ENCODE measurements at regions not wholly inside any gene's neighbourhood (a gene's known extent, or its start where the extent isn't known, plus 50 kb on each side); places are given as distances from the start of the nearest gene placed in this dataset.

DNA sequence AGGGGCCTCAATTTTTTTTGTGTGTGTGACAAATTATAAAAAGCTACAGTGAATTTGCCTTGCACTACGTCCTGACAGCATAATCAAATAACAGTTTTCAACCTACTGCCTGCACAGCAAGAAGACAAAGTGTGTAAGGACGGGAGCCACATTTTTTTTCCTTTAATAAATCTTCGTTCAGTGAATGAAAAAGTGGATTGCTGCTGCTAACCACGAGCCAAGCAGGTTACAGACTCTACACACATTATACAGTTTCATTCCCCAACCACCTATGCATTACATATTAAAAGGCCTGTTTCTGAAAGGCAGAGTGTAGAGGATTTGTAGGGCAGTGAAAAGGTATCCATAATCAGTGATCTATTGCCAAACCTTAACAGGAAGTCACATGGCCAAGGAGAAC lies 570.0 kb upstream of the BTBD3 start:
- Histone ChIP-seq H3K4me3 (no peak overlapping the region), H3K36me3 (ENCODE audit: insufficient read depth) (no peaks in the 10 kb centered on the region), H3K27me3 (ENCODE audit: insufficient read depth) (no peaks in the 10 kb centered on the region), H3K79me2 (replicated peaks; ENCODE audit: insufficient read depth) (no peaks in the 10 kb centered on the region), H3K27ac (ENCODE audit: low read depth) (no peak overlapping the region), H2AFZ (0 out of 2 replicates have a peak overlapping the region, but pooled peaks have one; percentile 57), H4K20me1 (replicated peaks; ENCODE audit: insufficient read depth) (no peaks in the 10 kb centered on the region), H3K4me2 (no peak overlapping the region), H3K9me2 (ENCODE audit: insufficient read depth) (peaks cover 10% of the 10 kb centered on the region), H3K4me1 (ENCODE audit: insufficient read depth) (peaks cover 15% of the 10 kb centered on the region; the same call in 1 of the 2 replicates), H3F3A (replicated peaks; ENCODE audit: low read depth) (no peaks in the 10 kb centered on the region)
- DNase-seq (ENCODE audit: low spot score) (no peak), ATAC-seq (no peak)
- peaks cover 4% of the 10 kb centered on the region; the same call in 1 of the 3 replicates for H3K36me3 Mint-ChIP-seq (ENCODE audit: low read depth)
- peaks cover 17% of the 10 kb centered on the region for H3K4me1 Mint-ChIP-seq
- H3K4me3 Mint-ChIP-seq: no peak overlapping the region
- H3K27me3 Mint-ChIP-seq (ENCODE audit: insufficient read depth, low read depth, poor library complexity): peaks cover 4% of the 10 kb centered on the region
- peaks cover 4% of the 10 kb centered on the region for H3K9me3 Mint-ChIP-seq
- no peak for TF ChIP-seq JUNB (IDR thresholded peaks at IDR 0.05; ENCODE audit: unreplicated experiment)
- TF ChIP-seq, protein P1, sequence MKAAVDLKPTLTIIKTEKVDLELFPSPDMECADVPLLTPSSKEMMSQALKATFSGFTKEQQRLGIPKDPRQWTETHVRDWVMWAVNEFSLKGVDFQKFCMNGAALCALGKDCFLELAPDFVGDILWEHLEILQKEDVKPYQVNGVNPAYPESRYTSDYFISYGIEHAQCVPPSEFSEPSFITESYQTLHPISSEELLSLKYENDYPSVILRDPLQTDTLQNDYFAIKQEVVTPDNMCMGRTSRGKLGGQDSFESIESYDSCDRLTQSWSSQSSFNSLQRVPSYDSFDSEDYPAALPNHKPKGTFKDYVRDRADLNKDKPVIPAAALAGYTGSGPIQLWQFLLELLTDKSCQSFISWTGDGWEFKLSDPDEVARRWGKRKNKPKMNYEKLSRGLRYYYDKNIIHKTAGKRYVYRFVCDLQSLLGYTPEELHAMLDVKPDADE (IDR thresholded peaks at IDR 0.05): no peak
- no peak overlapping the region for H3K27ac Mint-ChIP-seq

DNA sequence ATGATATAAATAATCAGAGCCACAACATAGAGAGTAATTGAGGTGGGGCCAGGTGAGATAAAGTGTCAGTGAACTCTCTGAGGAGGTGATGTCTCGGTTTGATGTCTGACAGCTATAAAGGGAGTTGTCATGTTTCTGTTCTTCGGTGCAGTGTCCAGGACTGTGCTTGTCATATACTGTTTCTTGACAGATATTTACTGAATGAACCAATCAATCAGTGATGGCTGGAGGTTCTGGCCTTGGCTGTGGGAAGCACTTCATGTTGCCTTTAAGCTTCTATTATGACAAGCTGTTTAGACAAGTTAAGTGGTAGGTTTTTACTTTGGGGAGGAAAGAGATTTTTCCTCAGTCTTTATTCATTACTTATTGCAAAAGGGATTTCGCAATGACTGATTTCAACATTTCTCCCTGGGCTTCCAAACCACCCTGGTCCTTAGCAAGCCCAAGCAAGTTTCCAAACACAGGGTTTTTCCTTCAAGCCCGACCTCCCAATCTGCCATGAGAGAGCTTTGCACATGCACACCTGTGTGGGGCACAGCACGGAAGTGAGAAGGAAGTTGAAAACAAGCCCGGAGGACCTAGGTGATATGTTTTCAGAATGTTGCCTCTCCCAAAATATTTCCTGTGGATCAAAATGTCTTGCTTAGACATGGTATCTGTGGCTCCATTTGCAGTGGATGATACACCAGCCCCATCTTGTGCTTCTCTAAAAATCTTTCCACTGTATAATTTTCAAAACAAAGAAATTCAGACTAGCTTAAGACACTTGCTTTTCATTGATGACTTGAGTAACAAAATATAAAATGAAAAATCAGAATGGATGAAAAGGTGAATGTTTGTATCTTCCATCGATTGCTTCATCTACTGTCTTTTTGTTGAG lies 567.3 kb upstream of the BTBD3 start:
- Histone ChIP-seq H3K79me2 (replicated peaks; ENCODE audit: insufficient read depth) (no peaks in the 10 kb centered on the region), H3K4me3 (no peak overlapping the region), H3K4me2 (no peak overlapping the region), H4K20me1 (replicated peaks; ENCODE audit: insufficient read depth) (no peaks in the 10 kb centered on the region), H2AFZ (peak overlapping the region; percentile 68; the same call in 1 of the 2 replicates), H3K9me2 (ENCODE audit: insufficient read depth) (peaks cover 16% of the 10 kb centered on the region), H3K27me3 (ENCODE audit: insufficient read depth) (no peaks in the 10 kb centered on the region), H3K36me3 (ENCODE audit: insufficient read depth) (no peaks in the 10 kb centered on the region), H3K27ac (ENCODE audit: low read depth) (no peak overlapping the region), H3K4me1 (ENCODE audit: insufficient read depth) (peaks cover 15% of the 10 kb centered on the region; the same call in 1 of the 2 replicates), H3F3A (replicated peaks; ENCODE audit: low read depth) (no peaks in the 10 kb centered on the region)
- Mint-ChIP-seq H3K27ac (no peak overlapping the region), H3K36me3 (ENCODE audit: low read depth) (peaks cover 4% of the 10 kb centered on the region; the same call in 1 of the 3 replicates), H3K4me3 (no peak overlapping the region), H3K4me1 (peaks cover 18% of the 10 kb centered on the region), H3K27me3 (ENCODE audit: insufficient read depth, low read depth, poor library complexity) (peaks cover 4% of the 10 kb centered on the region), H3K9me3 (peaks cover 4% of the 10 kb centered on the region)
- DNase-seq (ENCODE audit: low spot score) (no peak), ATAC-seq (no peak)
- TF ChIP-seq, protein P2, sequence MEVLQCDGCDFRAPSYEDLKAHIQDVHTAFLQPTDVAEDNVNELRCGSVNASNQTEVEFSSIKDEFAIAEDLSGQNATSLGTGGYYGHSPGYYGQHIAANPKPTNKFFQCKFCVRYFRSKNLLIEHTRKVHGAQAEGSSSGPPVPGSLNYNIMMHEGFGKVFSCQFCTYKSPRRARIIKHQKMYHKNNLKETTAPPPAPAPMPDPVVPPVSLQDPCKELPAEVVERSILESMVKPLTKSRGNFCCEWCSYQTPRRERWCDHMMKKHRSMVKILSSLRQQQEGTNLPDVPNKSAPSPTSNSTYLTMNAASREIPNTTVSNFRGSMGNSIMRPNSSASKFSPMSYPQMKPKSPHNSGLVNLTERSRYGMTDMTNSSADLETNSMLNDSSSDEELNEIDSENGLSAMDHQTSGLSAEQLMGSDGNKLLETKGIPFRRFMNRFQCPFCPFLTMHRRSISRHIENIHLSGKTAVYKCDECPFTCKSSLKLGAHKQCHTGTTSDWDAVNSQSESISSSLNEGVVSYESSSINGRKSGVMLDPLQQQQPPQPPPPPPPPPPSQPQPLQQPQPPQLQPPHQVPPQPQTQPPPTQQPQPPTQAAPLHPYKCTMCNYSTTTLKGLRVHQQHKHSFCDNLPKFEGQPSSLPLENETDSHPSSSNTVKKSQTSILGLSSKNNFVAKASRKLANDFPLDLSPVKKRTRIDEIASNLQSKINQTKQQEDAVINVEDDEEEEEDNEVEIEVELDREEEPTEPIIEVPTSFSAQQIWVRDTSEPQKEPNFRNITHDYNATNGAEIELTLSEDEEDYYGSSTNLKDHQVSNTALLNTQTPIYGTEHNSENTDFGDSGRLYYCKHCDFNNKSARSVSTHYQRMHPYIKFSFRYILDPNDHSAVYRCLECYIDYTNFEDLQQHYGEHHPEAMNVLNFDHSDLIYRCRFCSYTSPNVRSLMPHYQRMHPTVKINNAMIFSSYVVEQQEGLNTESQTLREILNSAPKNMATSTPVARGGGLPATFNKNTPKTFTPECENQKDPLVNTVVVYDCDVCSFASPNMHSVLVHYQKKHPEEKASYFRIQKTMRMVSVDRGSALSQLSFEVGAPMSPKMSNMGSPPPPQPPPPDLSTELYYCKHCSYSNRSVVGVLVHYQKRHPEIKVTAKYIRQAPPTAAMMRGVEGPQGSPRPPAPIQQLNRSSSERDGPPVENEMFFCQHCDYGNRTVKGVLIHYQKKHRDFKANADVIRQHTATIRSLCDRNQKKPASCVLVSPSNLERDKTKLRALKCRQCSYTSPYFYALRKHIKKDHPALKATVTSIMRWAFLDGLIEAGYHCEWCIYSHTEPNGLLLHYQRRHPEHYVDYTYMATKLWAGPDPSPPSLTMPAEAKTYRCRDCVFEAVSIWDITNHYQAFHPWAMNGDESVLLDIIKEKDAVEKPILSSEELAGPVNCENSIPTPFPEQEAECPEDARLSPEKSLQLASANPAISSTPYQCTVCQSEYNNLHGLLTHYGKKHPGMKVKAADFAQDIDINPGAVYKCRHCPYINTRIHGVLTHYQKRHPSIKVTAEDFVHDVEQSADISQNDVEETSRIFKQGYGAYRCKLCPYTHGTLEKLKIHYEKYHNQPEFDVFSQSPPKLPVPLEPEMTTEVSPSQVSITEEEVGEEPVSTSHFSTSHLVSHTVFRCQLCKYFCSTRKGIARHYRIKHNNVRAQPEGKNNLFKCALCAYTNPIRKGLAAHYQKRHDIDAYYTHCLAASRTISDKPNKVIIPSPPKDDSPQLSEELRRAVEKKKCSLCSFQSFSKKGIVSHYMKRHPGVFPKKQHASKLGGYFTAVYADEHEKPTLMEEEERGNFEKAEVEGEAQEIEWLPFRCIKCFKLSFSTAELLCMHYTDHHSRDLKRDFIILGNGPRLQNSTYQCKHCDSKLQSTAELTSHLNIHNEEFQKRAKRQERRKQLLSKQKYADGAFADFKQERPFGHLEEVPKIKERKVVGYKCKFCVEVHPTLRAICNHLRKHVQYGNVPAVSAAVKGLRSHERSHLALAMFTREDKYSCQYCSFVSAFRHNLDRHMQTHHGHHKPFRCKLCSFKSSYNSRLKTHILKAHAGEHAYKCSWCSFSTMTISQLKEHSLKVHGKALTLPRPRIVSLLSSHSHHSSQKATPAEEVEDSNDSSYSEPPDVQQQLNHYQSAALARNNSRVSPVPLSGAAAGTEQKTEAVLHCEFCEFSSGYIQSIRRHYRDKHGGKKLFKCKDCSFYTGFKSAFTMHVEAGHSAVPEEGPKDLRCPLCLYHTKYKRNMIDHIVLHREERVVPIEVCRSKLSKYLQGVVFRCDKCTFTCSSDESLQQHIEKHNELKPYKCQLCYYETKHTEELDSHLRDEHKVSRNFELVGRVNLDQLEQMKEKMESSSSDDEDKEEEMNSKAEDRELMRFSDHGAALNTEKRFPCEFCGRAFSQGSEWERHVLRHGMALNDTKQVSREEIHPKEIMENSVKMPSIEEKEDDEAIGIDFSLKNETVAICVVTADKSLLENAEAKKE (CRISPR knock-in tag; IDR thresholded peaks at IDR 0.05): no peak
- TF ChIP-seq EZH2 (IDR thresholded peaks at IDR 0.05; ENCODE audit: low read depth, unreplicated experiment) (no peak), EZH2phosphoT487 (IDR thresholded peaks at IDR 0.05; ENCODE audit: unreplicated experiment) (no peak), STAT1 (IDR thresholded peaks at IDR 0.05; ENCODE audit: unreplicated experiment) (no peak), POLR2AphosphoS5 (IDR thresholded peaks at IDR 0.05; ENCODE audit: low read depth) (no peak), CREB1 (CRISPR knock-in tag; IDR thresholded peaks at IDR 0.05; ENCODE audit: low read depth) (no peak), ZNF114 (CRISPR knock-in tag; IDR thresholded peaks at IDR 0.05) (no peak), JUNB (IDR thresholded peaks at IDR 0.05; ENCODE audit: unreplicated experiment) (no peak)
- TF ChIP-seq, protein P1 (IDR thresholded peaks at IDR 0.05): no peak

All from GM23338 (cell line).